HG02763 (cell line): ENCODE measurements at regions not wholly inside any gene's neighbourhood (a gene's known extent, or its start where the extent isn't known, plus 50 kb on each side); places are given as distances from the start of the nearest gene placed in this dataset.
"Not testable (repeated sequence)": the region's sequence is repeated elsewhere in the genome, so short reads cannot be mapped to it uniquely, and the experiment has no call there.

Experiments used
- ATAC-seq: cut with Tn5 transposase; IDR thresholded peaks from one replicate; pipeline ENCODE4 v1.9.1; 2021; ENCODE audit warnings: mild to moderate bottlenecking, moderate library complexity; ENCODE audit not compliant: unreplicated experiment

DNA sequence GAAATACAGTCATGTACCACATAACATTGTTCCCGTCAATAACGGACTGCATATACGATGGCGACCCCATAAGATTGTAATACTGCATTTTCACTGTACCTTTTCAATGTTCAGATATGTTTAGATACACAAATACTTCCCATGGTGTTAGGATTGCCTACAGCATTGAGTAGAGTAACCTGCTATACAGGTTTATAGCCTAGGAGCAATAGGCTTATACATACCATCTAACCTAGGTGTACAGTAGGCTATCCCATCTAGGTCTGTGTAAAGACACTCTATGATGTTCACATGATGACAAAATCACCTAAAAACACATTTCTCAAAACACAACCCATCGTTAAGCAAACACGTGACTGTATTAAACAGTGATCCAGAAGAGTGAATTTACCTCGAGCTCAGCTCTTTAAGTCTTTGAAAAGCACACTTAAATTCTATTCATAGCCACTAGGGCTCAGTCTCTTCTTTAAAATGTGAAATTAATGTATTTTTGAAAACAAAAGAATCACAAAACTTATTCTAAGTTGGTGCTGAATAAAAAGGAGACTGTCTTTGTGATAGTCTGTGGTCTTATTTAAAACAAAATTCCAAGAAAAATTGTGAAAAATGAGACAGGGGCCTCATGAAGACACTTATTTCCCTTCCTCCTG lies 239.1 kb upstream of the ARID2 start:
- ATAC-seq = no peak

GRCh38 chr12:45494279-45494678 lies 235.2 kb upstream of the ARID2 start:
- ATAC-seq = no peak

DNA sequence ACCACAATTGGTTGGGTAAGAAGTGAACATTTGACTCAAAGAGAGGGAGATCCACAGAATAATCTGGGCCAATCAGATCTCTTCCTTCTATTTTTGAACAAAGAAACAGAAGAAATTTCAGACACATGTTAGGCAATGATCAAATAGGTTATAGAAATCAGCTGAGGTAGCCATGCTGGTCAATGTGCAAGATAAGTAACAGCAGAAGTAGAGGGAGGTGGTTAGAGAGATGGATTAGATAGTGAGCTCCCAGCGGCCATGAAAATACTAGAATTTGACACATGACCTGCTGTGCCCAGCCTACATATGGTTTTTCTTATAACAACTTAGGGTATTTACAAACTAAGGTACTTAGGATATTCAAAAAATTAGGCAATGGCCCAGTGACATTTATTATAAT lies 230.9 kb upstream of the ARID2 start:
- ATAC-seq = no peak

GRCh38 chr12:45502481-45503128 lies 226.9 kb upstream of the ARID2 start:
- no peak for ATAC-seq

DNA sequence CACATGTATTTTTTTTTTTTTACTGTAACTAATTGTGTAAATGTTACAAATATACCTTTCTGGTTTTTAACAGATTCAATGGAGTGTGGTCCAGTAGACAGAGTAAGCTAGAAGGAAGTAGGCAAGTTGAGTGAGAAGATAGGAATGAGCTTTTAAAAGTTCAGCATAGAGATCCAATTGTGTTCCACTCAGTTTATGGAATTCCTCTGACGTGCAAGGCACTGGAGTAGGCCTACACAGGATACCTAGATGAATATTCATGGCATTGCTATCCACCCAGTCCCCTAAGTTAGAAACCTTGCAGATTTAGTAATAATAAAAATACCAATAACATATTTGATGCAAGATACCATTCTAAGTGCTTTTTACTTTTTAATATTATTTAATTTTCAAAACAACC lies 225.6 kb upstream of the ARID2 start:
- no peak for ATAC-seq

DNA sequence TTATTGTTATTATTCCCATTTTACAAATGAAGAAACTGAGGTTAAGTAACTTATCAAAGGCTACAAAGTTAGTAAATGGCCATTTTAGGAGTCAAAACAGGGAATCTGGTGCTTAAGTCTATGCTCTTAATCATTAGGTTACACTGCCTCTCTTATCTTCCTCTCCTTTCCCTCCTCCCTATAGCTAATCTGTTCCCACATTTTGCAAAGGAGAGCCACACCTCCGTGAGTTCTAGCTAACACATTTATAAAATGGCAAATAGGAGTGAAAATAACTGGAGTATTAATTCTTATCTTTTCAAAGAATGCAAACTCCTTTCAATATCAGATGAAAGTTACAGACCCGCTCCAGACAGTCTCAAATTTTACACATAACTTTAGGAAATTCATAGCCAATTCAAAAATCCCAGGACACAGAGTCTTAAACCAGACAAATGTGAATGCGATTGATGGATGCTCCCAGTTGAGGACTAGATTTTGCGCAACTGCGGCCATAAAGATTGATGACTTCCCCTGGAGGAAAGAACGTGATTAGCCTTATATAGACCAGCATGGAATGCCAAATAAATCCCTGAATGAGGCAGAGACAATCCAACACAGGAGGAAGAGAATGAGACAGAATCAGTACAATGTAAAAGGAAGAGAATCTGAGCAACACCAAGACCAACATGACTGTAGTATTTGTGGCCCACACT lies 225.0 kb upstream of the ARID2 start:
- ATAC-seq = no peak

DNA sequence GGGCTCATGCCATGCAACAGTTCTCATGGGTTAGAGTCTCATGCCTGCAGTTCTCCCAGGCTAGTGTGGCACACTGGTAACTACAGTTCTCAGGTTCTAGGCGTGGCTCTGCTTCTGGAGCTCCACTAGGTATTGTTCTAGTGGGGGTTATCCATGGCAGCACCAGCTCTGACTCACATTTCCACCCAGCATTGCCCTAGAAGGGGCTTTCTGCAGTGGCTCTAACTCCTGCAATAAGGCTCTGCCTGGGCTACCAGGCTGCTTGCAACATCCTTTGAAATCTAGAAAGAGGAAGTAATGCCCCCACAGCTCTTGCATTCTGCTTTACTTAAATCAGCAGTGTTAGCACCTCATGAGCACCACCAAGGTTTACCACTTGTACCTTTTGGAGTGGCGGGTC lies 220.3 kb upstream of the ARID2 start:
- no peak for ATAC-seq

- ATAC-seq = no peak
Observed at GRCh38 chr12:45509621-45510020, 219.9 kb upstream of the ARID2 start.

DNA sequence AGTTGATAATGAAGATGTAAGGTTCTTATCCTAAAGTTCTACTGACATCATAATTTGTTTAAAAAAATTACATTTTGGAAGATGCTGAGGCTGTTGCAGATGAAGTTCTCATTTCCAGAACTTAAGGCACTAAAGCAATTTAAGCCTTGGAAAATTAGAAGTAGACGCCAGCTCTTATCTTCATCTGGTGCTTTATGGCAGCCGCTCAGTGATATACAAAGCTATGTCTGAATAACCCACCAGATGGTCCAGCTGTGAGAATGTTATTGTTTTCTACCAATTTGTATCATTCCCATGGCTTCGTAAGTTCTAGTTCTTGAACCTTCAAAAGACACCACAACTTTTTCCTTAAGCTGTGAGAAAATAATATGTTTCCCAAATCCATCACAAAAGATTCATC lies 212.1 kb upstream of the ARID2 start:
- no peak for ATAC-seq

- ATAC-seq = no peak
Observed at GRCh38 chr12:45518291-45519235, 210.9 kb upstream of the ARID2 start.

GRCh38 chr12:45522227-45522626 lies 207.3 kb upstream of the ARID2 start:
- no peak for ATAC-seq

GRCh38 chr12:45526823-45527222 lies 202.7 kb upstream of the ARID2 start:
- not testable (repeated sequence) for ATAC-seq

GRCh38 chr12:45532113-45532512 lies 197.4 kb upstream of the ARID2 start:
- no peak for ATAC-seq

DNA sequence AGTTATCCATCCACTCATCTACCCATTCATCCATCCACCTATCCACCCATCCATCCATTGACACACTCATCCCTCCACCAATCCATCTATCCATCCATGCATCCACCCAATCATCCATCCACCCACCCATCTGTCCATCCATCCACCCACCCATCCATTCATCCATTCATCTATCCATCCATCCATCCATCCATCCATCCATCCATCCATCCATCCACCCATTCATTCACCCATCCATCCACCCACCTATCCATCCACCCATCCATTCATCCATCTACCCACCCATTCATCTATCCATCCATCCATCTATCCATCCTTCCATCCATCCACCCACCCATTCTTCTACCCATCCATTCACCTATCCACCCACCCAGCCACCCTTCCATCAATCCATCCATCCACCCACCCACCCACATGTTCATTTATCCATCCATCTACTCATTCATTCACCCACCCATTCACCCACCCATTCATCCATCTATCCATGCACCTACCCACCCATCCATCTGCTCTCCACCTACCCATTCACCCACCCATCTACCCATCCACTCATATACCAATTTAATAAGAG lies 193.8 kb upstream of the ARID2 start:
- no peak for ATAC-seq

- ATAC-seq = no peak
Observed at GRCh38 chr12:45536284-45536683, 193.2 kb upstream of the ARID2 start.

DNA sequence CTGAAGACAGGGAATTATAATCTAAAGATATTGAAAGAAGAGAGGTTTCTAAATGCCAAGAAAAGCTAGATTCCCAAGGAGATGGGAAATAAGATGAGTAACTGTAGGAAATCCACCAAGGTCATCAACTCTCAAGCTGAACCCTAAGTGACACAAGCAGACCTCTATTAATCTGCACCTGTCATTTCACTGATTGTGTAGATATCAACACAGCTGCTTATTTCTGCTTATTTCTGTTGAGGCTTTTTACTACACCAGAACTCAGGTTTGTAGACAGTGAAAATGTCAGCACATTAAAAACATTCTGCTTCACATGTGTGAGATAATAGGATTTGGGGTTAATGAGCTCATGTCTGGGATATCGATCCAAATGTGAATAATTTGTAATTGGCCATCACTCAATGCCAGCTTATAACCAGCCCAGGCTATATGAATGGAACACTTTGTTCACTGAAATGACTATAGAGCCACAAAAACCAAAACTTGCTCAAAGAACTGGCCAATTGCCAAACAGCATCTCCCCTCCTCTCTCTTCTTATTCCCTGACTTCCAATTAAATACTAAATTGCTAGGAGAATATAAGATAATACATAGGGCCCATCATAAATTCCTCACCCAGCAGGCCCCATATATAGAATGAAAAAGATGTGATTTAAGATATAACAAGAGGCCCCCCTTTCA lies 188.7 kb upstream of the ARID2 start:
- no peak for ATAC-seq

- ATAC-seq = peak; percentile 90
Observed at GRCh38 chr12:45543887-45544286, 185.6 kb upstream of the ARID2 start.

GRCh38 chr12:45546545-45546944 lies 183.0 kb upstream of the ARID2 start:
- no peak for ATAC-seq

DNA sequence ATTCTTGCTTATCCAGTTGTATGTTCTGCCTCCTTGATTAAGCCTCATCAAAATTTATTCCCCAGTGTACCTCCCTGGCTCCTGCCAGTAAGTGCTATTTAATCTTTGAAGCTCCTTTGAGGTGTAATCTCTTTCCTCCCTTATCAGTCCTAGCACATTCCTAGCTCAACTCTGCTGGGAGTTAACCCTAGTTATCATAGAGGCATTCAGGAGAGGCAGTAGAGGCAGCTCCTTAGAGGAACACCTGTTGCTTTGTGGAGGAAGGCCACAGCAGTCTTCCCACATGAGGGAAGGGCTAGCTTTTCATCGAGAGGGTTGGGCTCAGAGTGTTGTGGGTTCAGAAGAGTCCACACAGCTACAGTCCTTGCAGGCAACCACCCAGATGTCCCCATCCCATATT lies 182.4 kb upstream of the ARID2 start:
- no peak for ATAC-seq

- ATAC-seq = no peak
Observed at GRCh38 chr12:45547822-45548221, 181.7 kb upstream of the ARID2 start.
